GM23338 (cell line): ENCODE measurements at regions not wholly inside any gene's neighbourhood (a gene's known extent, or its start where the extent isn't known, plus 50 kb on each side); places are given as distances from the start of the nearest gene placed in this dataset.

Experiments
- CREB1 ChIP-seq: fragments of 250-450 bp; sonication (Bioruptor Pico); IDR thresholded peaks from 2 replicates; pipeline ENCODE4 v1.5.0; 2020; ENCODE audit warnings: low read depth, mild to moderate bottlenecking, moderate library complexity
- EZH2 ChIP-seq: fragments of 200-600 bp; sonication (generic); IDR thresholded peaks from one replicate; pipeline ENCODE4 v1.8.0; 2017; ENCODE audit warnings: antibody characterized with exemption, mild to moderate bottlenecking, low read depth; ENCODE audit not compliant: unreplicated experiment
- EZH2phosphoT487 ChIP-seq: fragments of 200-600 bp; sonication (generic); IDR thresholded peaks from one replicate; pipeline ENCODE4 v1.8.1; 2018; ENCODE audit warnings: antibody characterized with exemption; ENCODE audit not compliant: unreplicated experiment
- POLR2AphosphoS5 ChIP-seq: IDR thresholded peaks from 2 replicates; pipeline ENCODE4 v1.6.1; 2016; ENCODE audit warnings: antibody characterized with exemption, low read depth
- TF ChIP-seq, protein P1 (sequence below), 2 experiments: fragments of 200-600 bp in 1 of 2; sonication (generic) in 1 of 2; conservative IDR thresholded peaks; 2 replicates each; pipeline versions ENCODE4 v1.5.1 to v1.6.1; 2016 to 2017; ENCODE audit warnings: antibody characterized with exemption in 2 of 2, low read depth in 2 of 2, mild to moderate bottlenecking in 2 of 2, moderate library complexity in 1 of 2
- TF ChIP-seq, protein P2 (sequence below): IDR thresholded peaks from 2 replicates; pipeline ENCODE4 v1.6.1; 2016; ENCODE audit warnings: antibody characterized with exemption

GRCh38 chr1:58926152-58926551, 142.3 kb upstream of the JUN start:
- TF ChIP-seq, protein P1, sequence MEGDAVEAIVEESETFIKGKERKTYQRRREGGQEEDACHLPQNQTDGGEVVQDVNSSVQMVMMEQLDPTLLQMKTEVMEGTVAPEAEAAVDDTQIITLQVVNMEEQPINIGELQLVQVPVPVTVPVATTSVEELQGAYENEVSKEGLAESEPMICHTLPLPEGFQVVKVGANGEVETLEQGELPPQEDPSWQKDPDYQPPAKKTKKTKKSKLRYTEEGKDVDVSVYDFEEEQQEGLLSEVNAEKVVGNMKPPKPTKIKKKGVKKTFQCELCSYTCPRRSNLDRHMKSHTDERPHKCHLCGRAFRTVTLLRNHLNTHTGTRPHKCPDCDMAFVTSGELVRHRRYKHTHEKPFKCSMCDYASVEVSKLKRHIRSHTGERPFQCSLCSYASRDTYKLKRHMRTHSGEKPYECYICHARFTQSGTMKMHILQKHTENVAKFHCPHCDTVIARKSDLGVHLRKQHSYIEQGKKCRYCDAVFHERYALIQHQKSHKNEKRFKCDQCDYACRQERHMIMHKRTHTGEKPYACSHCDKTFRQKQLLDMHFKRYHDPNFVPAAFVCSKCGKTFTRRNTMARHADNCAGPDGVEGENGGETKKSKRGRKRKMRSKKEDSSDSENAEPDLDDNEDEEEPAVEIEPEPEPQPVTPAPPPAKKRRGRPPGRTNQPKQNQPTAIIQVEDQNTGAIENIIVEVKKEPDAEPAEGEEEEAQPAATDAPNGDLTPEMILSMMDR (conservative IDR thresholded peaks at IDR 0.05; ENCODE audit: low read depth in 2 of 2) = no peak
- TF ChIP-seq EZH2 (no peak), POLR2AphosphoS5 (no peak), CREB1 (no peak), EZH2phosphoT487 (no peak)
- TF ChIP-seq, protein P2, sequence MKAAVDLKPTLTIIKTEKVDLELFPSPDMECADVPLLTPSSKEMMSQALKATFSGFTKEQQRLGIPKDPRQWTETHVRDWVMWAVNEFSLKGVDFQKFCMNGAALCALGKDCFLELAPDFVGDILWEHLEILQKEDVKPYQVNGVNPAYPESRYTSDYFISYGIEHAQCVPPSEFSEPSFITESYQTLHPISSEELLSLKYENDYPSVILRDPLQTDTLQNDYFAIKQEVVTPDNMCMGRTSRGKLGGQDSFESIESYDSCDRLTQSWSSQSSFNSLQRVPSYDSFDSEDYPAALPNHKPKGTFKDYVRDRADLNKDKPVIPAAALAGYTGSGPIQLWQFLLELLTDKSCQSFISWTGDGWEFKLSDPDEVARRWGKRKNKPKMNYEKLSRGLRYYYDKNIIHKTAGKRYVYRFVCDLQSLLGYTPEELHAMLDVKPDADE = no peak
